PC-9 (cell line): ENCODE measurements at regions not wholly inside any gene's neighbourhood (a gene's known extent, or its start where the extent isn't known, plus 50 kb on each side); places are given as distances from the start of the nearest gene placed in this dataset.
"Not testable (repeated sequence)": the region's sequence is repeated elsewhere in the genome, so short reads cannot be mapped to it uniquely, and the experiment has no call there.

Experiments used
- BruUV-seq: library from RNA; stranded (reverse); fragments of 400-500 nt; replicated peaks from 2 replicates; lab custom pipeline; 2021; lab: Mats Ljungman, UMichigan
- CTCF ChIA-PET: fragments of 300-600 bp; sonication (Branson Sonifier 250); formaldehyde crosslinking; loops from one replicate; lab custom pipeline; 2022; ENCODE audit warnings: antibody characterized with exemption; lab: Charles Lee
- POLR2A ChIA-PET: fragments of 300-600 bp; sonication (Branson Sonifier 250); formaldehyde crosslinking; loops from one replicate; lab custom pipeline; 2022; ENCODE audit warnings: antibody characterized with exemption; ENCODE audit not compliant: unreplicated experiment; lab: Charles Lee
- DNase-seq, 2 experiments: peaks; one replicate each; pipeline versions ENCODE4 v3.0.0 to v3.0.0-alpha.2; 2015 to 2022; ENCODE audit warnings: mixed read lengths in 1 of 2
- H2AFZ ChIP-seq: fragments of 200-600 bp; sonication (generic); 2 replicates; pipeline ENCODE4 v1.8.1; 2017; ENCODE audit warnings: antibody characterized with exemption
- H3F3A ChIP-seq: fragments of 200-600 bp; sonication (generic); 2 replicates; pipeline ENCODE4 v1.8.1; 2017; ENCODE audit warnings: antibody characterized with exemption, mild to moderate bottlenecking, low read depth; ENCODE audit not compliant: insufficient read depth
- H3K27ac ChIP-seq: fragments of 200-600 bp; sonication (generic); 2 replicates; pipeline ENCODE4 v1.6.1; 2016; ENCODE audit warnings: mixed run types
- H3K27me3 ChIP-seq: fragments of 200-600 bp; sonication (generic); 2 replicates; pipeline ENCODE4 v1.6.1; 2016; ENCODE audit warnings: low read depth, mixed run types; ENCODE audit not compliant: insufficient read depth
- H3K36me3 ChIP-seq: fragments of 200-600 bp; sonication (generic); 2 replicates; pipeline ENCODE4 v1.6.1; 2016; ENCODE audit warnings: low read depth, mixed run types
- H3K4me1 ChIP-seq: fragments of 200-600 bp; sonication (generic); replicated peaks from 2 replicates; pipeline ENCODE4 v1.6.1; 2016; ENCODE audit warnings: mixed run types; ENCODE audit not compliant: insufficient read depth
- H3K4me2 ChIP-seq: fragments of 200-600 bp; sonication (generic); 2 replicates; pipeline ENCODE4 v1.6.1; 2017; ENCODE audit warnings: mixed run types
- H3K4me3 ChIP-seq: fragments of 200-600 bp; sonication (generic); 2 replicates; pipeline ENCODE4 v1.6.1; 2016; ENCODE audit warnings: mixed run types
- H3K79me2 ChIP-seq: fragments of 200-600 bp; sonication (generic); 2 replicates; pipeline ENCODE4 v1.6.1; 2017; ENCODE audit warnings: low read depth, mixed run types
- H3K9me2 ChIP-seq: fragments of 200-600 bp; sonication (generic); 2 replicates; pipeline ENCODE4 v1.8.1; 2017; ENCODE audit warnings: mild to moderate bottlenecking; ENCODE audit not compliant: insufficient read depth
- H3K9me3 ChIP-seq: fragments of 200-600 bp; sonication (generic); 2 replicates; pipeline ENCODE4 v1.8.1; 2016; ENCODE audit warnings: low read depth; ENCODE audit not compliant: insufficient read depth
- H4K20me1 ChIP-seq: fragments of 200-600 bp; sonication (generic); 2 replicates; pipeline ENCODE4 v1.8.1; 2017; ENCODE audit not compliant: insufficient read depth
- EZH2 ChIP-seq: fragments of 200-600 bp; sonication (generic); IDR thresholded peaks from 2 replicates; pipeline ENCODE4 v1.8.0; 2017; ENCODE audit warnings: antibody characterized with exemption, low read depth
- intact Hi-C: fragments of 100-400 bp; cut with micrococcal nuclease; formaldehyde crosslinking; loops from one replicate; pipeline ENCODE4 v1.10.0; 2022; ENCODE audit not compliant: unreplicated experiment
- TF ChIP-seq, protein P1 (sequence below): fragments of 200-600 bp; sonication (generic); conservative IDR thresholded peaks from 2 replicates; pipeline ENCODE4 v1.6.1; 2017; ENCODE audit warnings: mixed run types, antibody characterized with exemption, mild to moderate bottlenecking, moderate library complexity

DNA sequence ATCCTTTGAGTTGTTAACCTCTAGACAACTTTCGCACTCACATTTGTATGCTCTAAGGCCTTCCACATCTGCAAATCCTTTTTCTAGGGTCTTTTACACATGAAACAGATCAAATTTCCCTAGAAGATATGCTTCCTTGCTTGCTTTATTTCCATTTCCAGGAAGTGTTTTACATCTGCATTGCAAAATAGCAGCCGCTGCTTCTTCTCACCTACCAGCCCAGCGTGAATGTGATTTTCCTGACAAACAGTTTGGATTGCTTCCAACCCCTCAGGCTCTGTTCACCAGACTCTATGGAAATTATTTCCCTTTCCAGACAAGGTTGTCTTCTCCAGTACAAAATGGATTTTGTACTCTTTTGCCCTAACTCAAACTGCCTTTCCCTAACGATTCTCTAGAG lies 50.9 kb upstream of the PAPSS2 start:
- Histone ChIP-seq H4K20me1 (no peaks in the 10 kb centered on the region), H3K27me3 (no peaks in the 10 kb centered on the region), H3F3A (no peaks in the 10 kb centered on the region), H3K9me3 (no peaks in the 10 kb centered on the region), H3K4me1 (no peaks in the 10 kb centered on the region), H2AFZ (no peak overlapping the region), H3K36me3 (no peaks in the 10 kb centered on the region), H3K9me2 (no peaks in the 10 kb centered on the region), H3K79me2 (no peaks in the 10 kb centered on the region), H3K4me3 (no peak overlapping the region), H3K4me2 (no peak overlapping the region), H3K27ac (no peak overlapping the region)
- no TSS peak for BruUV-seq
- DNase-seq, result peak in 1 of 2 experiments; percentile 6
- intact Hi-C loops, result no loop called here
- POLR2A ChIA-PET, result no interaction called here
- CTCF ChIA-PET, result no interaction called here
- TF ChIP-seq, protein P1, sequence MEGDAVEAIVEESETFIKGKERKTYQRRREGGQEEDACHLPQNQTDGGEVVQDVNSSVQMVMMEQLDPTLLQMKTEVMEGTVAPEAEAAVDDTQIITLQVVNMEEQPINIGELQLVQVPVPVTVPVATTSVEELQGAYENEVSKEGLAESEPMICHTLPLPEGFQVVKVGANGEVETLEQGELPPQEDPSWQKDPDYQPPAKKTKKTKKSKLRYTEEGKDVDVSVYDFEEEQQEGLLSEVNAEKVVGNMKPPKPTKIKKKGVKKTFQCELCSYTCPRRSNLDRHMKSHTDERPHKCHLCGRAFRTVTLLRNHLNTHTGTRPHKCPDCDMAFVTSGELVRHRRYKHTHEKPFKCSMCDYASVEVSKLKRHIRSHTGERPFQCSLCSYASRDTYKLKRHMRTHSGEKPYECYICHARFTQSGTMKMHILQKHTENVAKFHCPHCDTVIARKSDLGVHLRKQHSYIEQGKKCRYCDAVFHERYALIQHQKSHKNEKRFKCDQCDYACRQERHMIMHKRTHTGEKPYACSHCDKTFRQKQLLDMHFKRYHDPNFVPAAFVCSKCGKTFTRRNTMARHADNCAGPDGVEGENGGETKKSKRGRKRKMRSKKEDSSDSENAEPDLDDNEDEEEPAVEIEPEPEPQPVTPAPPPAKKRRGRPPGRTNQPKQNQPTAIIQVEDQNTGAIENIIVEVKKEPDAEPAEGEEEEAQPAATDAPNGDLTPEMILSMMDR, result no peak
- no peak for TF ChIP-seq EZH2

DNA sequence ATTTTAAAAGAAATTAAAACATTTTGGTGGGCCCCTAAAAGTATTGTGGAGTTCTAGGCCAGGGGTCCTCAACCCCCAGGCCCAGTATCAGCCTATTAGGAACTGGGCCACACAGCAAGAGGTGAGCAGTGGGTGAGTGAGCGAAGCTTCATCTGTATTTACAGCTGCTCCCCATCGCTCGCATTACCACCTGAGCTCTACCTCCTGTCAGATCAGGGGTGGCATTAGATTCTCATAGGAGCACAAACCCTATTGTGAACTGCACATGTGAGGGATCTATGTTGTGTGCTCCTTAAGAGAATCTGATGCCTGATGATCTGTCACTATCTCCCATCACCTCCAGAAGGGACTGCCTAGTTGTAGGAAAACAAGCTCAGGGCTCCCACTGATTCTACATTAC lies 50.1 kb upstream of the PAPSS2 start:
- POLR2A ChIA-PET, H3K9me3 ChIP-seq, H3K4me3 ChIP-seq, H3K4me2 ChIP-seq, H3F3A ChIP-seq, H3K9me2 ChIP-seq, intact Hi-C loops, BruUV-seq, H3K27me3 ChIP-seq, H3K36me3 ChIP-seq, H2AFZ ChIP-seq, H4K20me1 ChIP-seq, H3K27ac ChIP-seq, DNase-seq, H3K4me1 ChIP-seq, H3K79me2 ChIP-seq, CTCF ChIA-PET: not testable (repeated sequence)
